HG02852 (cell line): ENCODE measurements at regions not wholly inside any gene's neighbourhood (a gene's known extent, or its start where the extent isn't known, plus 50 kb on each side); places are given as distances from the start of the nearest gene placed in this dataset.
"Not testable (repeated sequence)": the region's sequence is repeated elsewhere in the genome, so short reads cannot be mapped to it uniquely, and the experiment has no call there.

ENCODE experiments used
- ATAC-seq: cut with Tn5 transposase; IDR thresholded peaks from one replicate; pipeline ENCODE4 v1.9.1; 2021; ENCODE audit warnings: mild to moderate bottlenecking, moderate library complexity; ENCODE audit not compliant: unreplicated experiment

- ATAC-seq: not testable (repeated sequence)
These were observed 92.1 kb downstream of the TRIM27 start for GRCh38 chr6:28831683-28832082.

- ATAC-seq: not testable (repeated sequence)
These were observed 87.1 kb downstream of the TRIM27 start for GRCh38 chr6:28836703-28837102.

DNA sequence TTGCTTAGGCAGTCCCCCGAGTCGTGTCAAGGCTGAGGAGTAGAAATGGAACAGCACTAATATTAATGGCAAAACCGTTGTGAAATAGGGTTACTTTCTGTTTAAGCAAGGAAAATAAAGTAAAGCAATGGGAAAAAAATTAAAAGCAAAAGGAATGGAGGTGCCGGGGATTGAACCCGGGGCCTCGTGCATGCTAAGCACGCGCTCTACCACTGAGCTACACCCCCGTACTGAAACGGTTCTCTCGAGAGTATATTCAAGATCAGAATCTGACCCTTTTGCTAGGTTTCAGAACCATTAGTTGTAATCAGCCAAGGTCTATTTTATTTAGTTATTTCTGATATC is 85.5 kb downstream of the TRIM27 start:
- peak; percentile 62 for ATAC-seq

DNA sequence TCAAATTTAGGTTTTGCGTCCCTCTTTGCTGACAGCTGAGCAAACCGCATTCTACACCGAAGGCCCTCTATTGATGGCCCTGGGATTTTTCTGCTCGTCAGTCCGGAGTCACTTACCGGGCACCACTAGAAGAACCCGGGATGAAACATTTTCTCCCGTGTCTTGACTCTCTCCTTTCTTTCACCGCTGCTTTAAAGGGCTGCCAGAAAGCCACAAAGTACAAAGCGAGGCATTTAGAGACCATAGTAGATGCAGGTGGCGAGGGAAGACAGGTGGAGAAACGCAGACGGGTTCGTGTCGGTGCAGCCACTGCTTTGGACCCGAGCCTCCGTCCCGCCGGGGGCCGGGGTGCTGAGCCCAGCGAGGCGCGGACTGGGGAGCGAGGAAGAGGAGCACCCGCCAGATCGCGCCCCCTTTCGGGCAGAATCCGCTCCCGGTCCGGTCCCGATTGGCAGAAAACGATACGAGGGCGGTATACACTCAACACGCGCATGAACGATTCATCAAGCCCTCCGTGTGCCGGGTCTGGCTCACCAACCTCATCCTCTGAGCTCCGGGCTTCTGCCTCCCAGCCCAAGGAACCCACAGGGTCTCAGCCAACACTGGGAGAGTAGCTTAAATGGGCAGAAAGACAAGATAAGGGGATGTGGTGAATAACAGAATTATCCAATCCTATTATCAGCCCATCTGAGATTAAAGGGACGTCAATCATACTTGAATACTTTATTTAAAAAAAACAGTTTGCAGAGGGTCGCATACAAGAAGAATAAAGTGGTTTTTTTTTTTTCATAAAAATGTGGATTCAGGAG is 84.9 kb downstream of the TRIM27 start:
- peak; percentile 62 for ATAC-seq

- ATAC-seq: no peak
These were observed 84.2 kb downstream of the TRIM27 start for GRCh38 chr6:28839443-28840120.

GRCh38 chr6:28841290-28841689 is 82.5 kb downstream of the TRIM27 start:
- no peak for ATAC-seq

GRCh38 chr6:28848756-28849155 is 75.0 kb downstream of the TRIM27 start:
- ATAC-seq: not testable (repeated sequence)
